ENCODE measurements at regions not wholly inside any gene's neighbourhood (a gene's known extent, or its start where the extent isn't known, plus 50 kb on each side); places are given as distances from the start of the nearest gene placed in this dataset.

DNA sequence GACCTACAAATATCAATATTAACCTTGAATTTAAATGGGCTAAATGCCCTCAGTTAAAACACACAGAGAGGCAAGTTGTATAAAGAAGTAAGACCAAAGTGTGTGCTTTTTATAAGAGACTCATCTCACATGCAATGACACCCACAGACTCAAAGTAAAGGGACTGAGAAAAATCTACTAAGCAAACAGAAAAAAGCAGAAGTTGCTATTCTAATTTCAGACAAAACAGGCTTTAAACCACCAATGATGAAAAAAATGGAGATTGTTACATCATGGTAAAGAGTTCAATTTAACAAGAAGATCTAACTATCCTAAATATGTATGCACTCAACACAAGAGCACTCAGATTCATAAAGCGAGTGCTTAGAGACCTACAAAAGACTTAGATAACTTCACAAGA is 741.9 kb upstream of the MARCKS start:
- H2AFZ ChIP-seq (ENCODE audit: low read depth, low read length), result no peak overlapping the region
- no peak overlapping the region for H3K4me3 ChIP-seq (replicated peaks in 1 of 3; ENCODE audit: insufficient read depth in 1 of 3, low read depth in 1 of 3, low read length in 3 of 3)
- H3K4me1 ChIP-seq (ENCODE audit: control insufficient read depth, extremely low read depth, insufficient read depth, low read length), result peaks cover 10% of the 10 kb centered on the region
- CTCF ChIA-PET, result no interaction called here
- H3K36me3 ChIP-seq (ENCODE audit: control insufficient read depth in 2 of 2, extremely low read depth in 1 of 2, insufficient read depth in 2 of 2, low read length in 2 of 2), result no peaks in the 10 kb centered on the region
- TF ChIP-seq EZH2 (IDR thresholded peaks at IDR 0.05; ENCODE audit: borderline replicate concordance, low read depth, low read length, severe bottlenecking) (no peak), POLR2A (IDR thresholded peaks at IDR 0.05; ENCODE audit: low read depth, low read length) (no peak), JUN (IDR thresholded peaks at IDR 0.05; ENCODE audit: borderline replicate concordance, insufficient read depth, insufficient read length, low read depth) (no peak), GATA2 (IDR thresholded peaks at IDR 0.05; ENCODE audit: insufficient read depth, insufficient read length, low read depth, low read length) (no peak)
- TF ChIP-seq, protein P1, sequence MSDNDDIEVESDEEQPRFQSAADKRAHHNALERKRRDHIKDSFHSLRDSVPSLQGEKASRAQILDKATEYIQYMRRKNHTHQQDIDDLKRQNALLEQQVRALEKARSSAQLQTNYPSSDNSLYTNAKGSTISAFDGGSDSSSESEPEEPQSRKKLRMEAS (IDR thresholded peaks at IDR 0.05; ENCODE audit: insufficient read depth, insufficient read length), result no peak
- POLR2A ChIA-PET, result no interaction called here
- H3K9me1 ChIP-seq (replicated peaks; ENCODE audit: control insufficient read depth, extremely low read depth, insufficient read depth, low read length), result no peaks in the 10 kb centered on the region
- no peak overlapping the region for H3K9ac ChIP-seq (replicated peaks; ENCODE audit: extremely low read depth, insufficient read depth, low read length)
- no peaks in the 10 kb centered on the region for H4K20me1 ChIP-seq (replicated peaks; ENCODE audit: control insufficient read depth, extremely low read depth, insufficient read depth, low read length)
- no TSS peak for BruUV-seq (replicated peaks)
- no peaks in the 10 kb centered on the region for H3K27me3 ChIP-seq (ENCODE audit: control insufficient read depth in 2 of 2, insufficient read depth in 2 of 2, low read length in 2 of 2)
- DNase-seq (ENCODE audit: low read depth, low spot score) (no peak), FAIRE-seq (no peak)
- no peaks in the 10 kb centered on the region for H3K9me3 ChIP-seq (replicated peaks; ENCODE audit: control insufficient read depth, insufficient read depth, low read length)
- no peak overlapping the region for H3K4me2 ChIP-seq (ENCODE audit: insufficient read depth, low read length)
- no peaks in the 10 kb centered on the region for H3K79me2 ChIP-seq (ENCODE audit: control insufficient read depth, insufficient read depth, low read length)
- no peak overlapping the region for H3K27ac ChIP-seq (ENCODE audit: insufficient read depth, low read depth, low read length)
- dilution Hi-C loops (cut with MboI; ENCODE audit: extremely low pct_ligation_motif_present, low sequenced_read_pairs), result no loop called here
- intact Hi-C loops (cut with micrococcal nuclease), result no loop called here

DNA sequence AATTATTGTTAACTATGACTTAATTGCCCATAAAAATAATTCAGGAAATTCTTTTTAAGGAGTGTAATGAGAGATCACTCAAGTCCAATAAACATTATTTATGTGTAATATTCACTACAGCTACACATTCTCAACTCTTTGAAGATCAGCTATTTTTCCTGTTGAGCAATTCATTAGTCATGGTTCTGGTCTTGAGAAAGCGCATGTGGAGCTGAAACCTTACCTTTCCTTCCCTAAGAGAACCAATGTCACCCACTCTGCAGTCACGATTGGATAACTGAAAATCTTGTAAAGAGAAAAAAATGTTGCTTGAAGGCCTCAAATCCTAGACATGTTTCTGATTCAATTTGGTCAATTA is 736.9 kb upstream of the MARCKS start:
- H3K79me2 ChIP-seq (ENCODE audit: control insufficient read depth, insufficient read depth, low read length), result no peaks in the 10 kb centered on the region
- H3K4me1 ChIP-seq (ENCODE audit: control insufficient read depth, extremely low read depth, insufficient read depth, low read length), result peaks cover 40% of the 10 kb centered on the region
- no peaks in the 10 kb centered on the region for H4K20me1 ChIP-seq (replicated peaks; ENCODE audit: control insufficient read depth, extremely low read depth, insufficient read depth, low read length)
- peak overlapping the region; percentile 89 for H3K27ac ChIP-seq (ENCODE audit: insufficient read depth, low read depth, low read length)
- no peaks in the 10 kb centered on the region for H3K27me3 ChIP-seq (ENCODE audit: control insufficient read depth in 2 of 2, insufficient read depth in 2 of 2, low read length in 2 of 2)
- no peak overlapping the region for H2AFZ ChIP-seq (ENCODE audit: low read depth, low read length)
- intact Hi-C loops (cut with micrococcal nuclease), result loop anchor here (1.0 to 10.0 kb wide), 4 partner anchors 17 to 785 kb away; no protein-coding TSS in a partner anchor
- H3K4me3 ChIP-seq (replicated peaks in 1 of 3; ENCODE audit: insufficient read depth in 1 of 3, low read depth in 1 of 3, low read length in 3 of 3), result no peak overlapping the region
- peak overlapping the region; percentile 65 for H3K9ac ChIP-seq (replicated peaks; ENCODE audit: extremely low read depth, insufficient read depth, low read length)
- H3K36me3 ChIP-seq (ENCODE audit: control insufficient read depth in 2 of 2, extremely low read depth in 1 of 2, insufficient read depth in 2 of 2, low read length in 2 of 2), result no peaks in the 10 kb centered on the region
- peak; percentile 57 for TF ChIP-seq FOS (IDR thresholded peaks at IDR 0.05; ENCODE audit: borderline replicate concordance, insufficient read depth, low read length)
- no peak for TF ChIP-seq POLR2A (IDR thresholded peaks at IDR 0.05; ENCODE audit: low read depth, low read length)
- dilution Hi-C loops (cut with MboI; ENCODE audit: extremely low pct_ligation_motif_present, low sequenced_read_pairs), result no loop called here
- ChIA-PET CTCF (interaction anchor here (0.7 to 5.8 kb wide), 8 partner anchors 17 to 759 kb away, joined by 3 to 53 read pairs (median 4); no protein-coding TSS in a partner anchor), POLR2A (no interaction called here)
- H3K9me1 ChIP-seq (replicated peaks; ENCODE audit: control insufficient read depth, extremely low read depth, insufficient read depth, low read length), result no peaks in the 10 kb centered on the region
- FAIRE-seq, result peak; percentile 78
- no TSS peak for BruUV-seq (replicated peaks)
- H3K9me3 ChIP-seq (replicated peaks; ENCODE audit: control insufficient read depth, insufficient read depth, low read length), result no peaks in the 10 kb centered on the region
- no peak for DNase-seq (ENCODE audit: low read depth, low spot score)
- peak overlapping the region; percentile 67 for H3K4me2 ChIP-seq (ENCODE audit: insufficient read depth, low read length)

Measured in endothelial cell of umbilical vein (primary cell).